Transverse colon (tissue), 4 donors: ENCODE measurements at regions not wholly inside any gene's neighbourhood (a gene's known extent, or its start where the extent isn't known, plus 50 kb on each side); places are given as distances from the start of the nearest gene placed in this dataset.
"Not testable (repeated sequence)": the region's sequence is repeated elsewhere in the genome, so short reads cannot be mapped to it uniquely, and the experiment has no call there.

Source experiments
- DNase-seq: peaks from one replicate; pipeline ENCODE4 v3.0.0-alpha.2; 2019
- H3K27ac ChIP-seq, 4 donors: fragments of 200-600 bp; sonication (generic); 2 replicates each; pipeline ENCODE4 v1.5.1; 2016 to 2018; ENCODE audit warnings: inconsistent platforms in 4 of 4
- H3K27me3 ChIP-seq: fragments of 200-600 bp; sonication (generic); 2 replicates; pipeline ENCODE4 v1.5.1; 2017; ENCODE audit warnings: inconsistent platforms
- H3K36me3 ChIP-seq, 4 donors: fragments of 200-600 bp; sonication (generic); 2 replicates each; pipeline ENCODE4 v1.5.1; 2017 to 2019; ENCODE audit warnings: inconsistent platforms in 4 of 4
- H3K4me1 ChIP-seq, 4 donors: fragments of 200-600 bp; sonication (generic); 2 replicates each; pipeline ENCODE4 v1.5.1; 2017 to 2020; ENCODE audit warnings: inconsistent platforms in 4 of 4
- H3K4me3 ChIP-seq, 4 donors: fragments of 200-600 bp; sonication (generic); 1 replicate in 1 of 4; 2 replicates in 3 of 4; pipeline versions ENCODE4 v1.5.1 to v1.6.1; 2017 to 2019; ENCODE audit warnings: inconsistent platforms in 4 of 4
- H3K9me3 ChIP-seq, 2 donors: fragments of 200-600 bp; sonication (generic); 2 replicates each; pipeline ENCODE4 v1.5.1; 2017 to 2019; ENCODE audit warnings: inconsistent platforms in 2 of 2
- EP300 ChIP-seq: sonication (generic); formaldehyde crosslinking; IDR thresholded peaks from one replicate; pipeline ENCODE4 v1.6.1; 2017; ENCODE audit warnings: antibody characterized with exemption, low read depth
- POLR2A ChIP-seq: fragments of 450-650 bp; IDR thresholded peaks from one replicate; pipeline ENCODE4 v1.6.1; 2016; ENCODE audit warnings: antibody characterized with exemption, mild to moderate bottlenecking, moderate library complexity
- POLR2AphosphoS5 ChIP-seq, 3 donors: sonication (generic); formaldehyde crosslinking; IDR thresholded peaks; one replicate each; pipeline ENCODE4 v1.6.1; 2016; ENCODE audit warnings: antibody characterized with exemption in 3 of 3
- WGBS, 2 donors: methylation state at CpG; one replicate each; pipeline ENCODE4 v1.1.5; 2018; ENCODE audit warnings: low coverage in 1 of 2; 5-methylcytosine and 5-hydroxymethylcytosine counted together
- in situ Hi-C, 4 donors: fragments of 200-750 bp; cut with MboI; loops; one replicate each; pipeline versions ENCODE4 v1.15.0 to v1.15.1; 2017; ENCODE audit warnings: low sequenced_read_pairs in 3 of 4, low pct_ligation_motif_present in 1 of 4, low pct_unique_long_range_greater_than_20kb in 1 of 4
- intact Hi-C: fragments of 100-400 bp; cut with DNase I; formaldehyde crosslinking; loops from one replicate; pipeline ENCODE4 v1.15.1; 2023; ENCODE audit warnings: low total_unique reads
- TF ChIP-seq, protein P1 (sequence below), 5 experiments: fragments of 200-600 bp in 3 of 5; fragments of 450-650 bp in 2 of 5; sonication (generic) in 3 of 5; IDR thresholded peaks; 1 replicate in 2 of 5; 2 replicates in 3 of 5; pipeline ENCODE4 v1.5.1; 2016 to 2017; ENCODE audit warnings: antibody characterized with exemption in 5 of 5, inconsistent platforms in 3 of 5, mild to moderate bottlenecking in 2 of 5, moderate library complexity in 1 of 5

DNA sequence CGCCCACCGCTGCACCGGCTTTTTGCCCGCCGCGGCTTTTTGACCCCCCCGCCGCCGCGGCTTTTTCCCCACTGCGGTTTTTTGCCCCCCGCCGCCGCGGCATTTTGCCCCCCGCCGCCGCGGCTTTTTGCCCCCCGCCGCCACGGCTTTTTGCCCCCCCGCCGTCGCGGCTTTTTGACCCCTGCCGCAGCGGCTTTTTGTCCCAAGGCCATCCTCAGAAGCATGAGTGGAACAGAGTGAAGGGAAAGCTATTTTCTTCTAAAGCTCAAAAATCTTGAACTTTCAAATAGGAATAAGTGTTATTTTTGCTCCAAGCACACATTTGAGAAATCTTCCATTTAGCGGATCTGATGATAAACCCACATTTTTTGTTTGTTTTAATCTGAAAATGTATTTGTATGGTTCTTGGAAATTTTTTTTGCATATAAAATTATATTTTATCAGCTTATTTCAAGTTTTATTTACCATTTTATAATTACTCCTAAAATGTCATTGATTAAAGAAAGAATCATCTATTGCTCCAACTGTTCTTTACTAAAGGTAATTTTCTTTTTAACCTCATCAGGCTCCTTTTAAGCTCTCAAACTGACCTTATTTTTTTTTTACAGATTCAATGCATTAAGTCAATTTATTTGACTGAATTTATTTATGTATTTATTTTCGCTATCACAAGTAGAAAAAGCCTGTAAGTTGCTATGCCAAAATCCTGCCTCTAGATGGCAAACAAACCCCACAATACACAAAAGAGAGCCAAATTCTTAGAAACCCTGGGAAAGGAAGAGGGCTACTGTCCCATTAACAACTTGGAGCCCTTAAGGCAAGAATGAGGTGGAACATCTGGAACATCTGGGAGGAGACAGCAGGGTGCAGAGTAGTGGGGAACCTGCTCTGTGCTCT lies 460.3 kb downstream of the ZNF33B start:
- H3K36me3 ChIP-seq, in situ Hi-C loops, H3K9me3 ChIP-seq, H3K4me1 ChIP-seq, DNase-seq, intact Hi-C loops, H3K27ac ChIP-seq: not testable (repeated sequence)
- H3K4me3 ChIP-seq, result peak overlapping the region in 1 of 4 donors; percentile 29
- TF ChIP-seq, protein P1, sequence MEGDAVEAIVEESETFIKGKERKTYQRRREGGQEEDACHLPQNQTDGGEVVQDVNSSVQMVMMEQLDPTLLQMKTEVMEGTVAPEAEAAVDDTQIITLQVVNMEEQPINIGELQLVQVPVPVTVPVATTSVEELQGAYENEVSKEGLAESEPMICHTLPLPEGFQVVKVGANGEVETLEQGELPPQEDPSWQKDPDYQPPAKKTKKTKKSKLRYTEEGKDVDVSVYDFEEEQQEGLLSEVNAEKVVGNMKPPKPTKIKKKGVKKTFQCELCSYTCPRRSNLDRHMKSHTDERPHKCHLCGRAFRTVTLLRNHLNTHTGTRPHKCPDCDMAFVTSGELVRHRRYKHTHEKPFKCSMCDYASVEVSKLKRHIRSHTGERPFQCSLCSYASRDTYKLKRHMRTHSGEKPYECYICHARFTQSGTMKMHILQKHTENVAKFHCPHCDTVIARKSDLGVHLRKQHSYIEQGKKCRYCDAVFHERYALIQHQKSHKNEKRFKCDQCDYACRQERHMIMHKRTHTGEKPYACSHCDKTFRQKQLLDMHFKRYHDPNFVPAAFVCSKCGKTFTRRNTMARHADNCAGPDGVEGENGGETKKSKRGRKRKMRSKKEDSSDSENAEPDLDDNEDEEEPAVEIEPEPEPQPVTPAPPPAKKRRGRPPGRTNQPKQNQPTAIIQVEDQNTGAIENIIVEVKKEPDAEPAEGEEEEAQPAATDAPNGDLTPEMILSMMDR (IDR thresholded peaks at IDR 0.05), result peak in 4 of 5 experiments; percentile 39 to 57 (median 43)
- WGBS, 2 donors, result 20 to 49% methylated on average over 2 to 10 of the region's 30 CpGs
- peaks cover 52% of the 10 kb centered on the region for H3K27me3 ChIP-seq

DNA sequence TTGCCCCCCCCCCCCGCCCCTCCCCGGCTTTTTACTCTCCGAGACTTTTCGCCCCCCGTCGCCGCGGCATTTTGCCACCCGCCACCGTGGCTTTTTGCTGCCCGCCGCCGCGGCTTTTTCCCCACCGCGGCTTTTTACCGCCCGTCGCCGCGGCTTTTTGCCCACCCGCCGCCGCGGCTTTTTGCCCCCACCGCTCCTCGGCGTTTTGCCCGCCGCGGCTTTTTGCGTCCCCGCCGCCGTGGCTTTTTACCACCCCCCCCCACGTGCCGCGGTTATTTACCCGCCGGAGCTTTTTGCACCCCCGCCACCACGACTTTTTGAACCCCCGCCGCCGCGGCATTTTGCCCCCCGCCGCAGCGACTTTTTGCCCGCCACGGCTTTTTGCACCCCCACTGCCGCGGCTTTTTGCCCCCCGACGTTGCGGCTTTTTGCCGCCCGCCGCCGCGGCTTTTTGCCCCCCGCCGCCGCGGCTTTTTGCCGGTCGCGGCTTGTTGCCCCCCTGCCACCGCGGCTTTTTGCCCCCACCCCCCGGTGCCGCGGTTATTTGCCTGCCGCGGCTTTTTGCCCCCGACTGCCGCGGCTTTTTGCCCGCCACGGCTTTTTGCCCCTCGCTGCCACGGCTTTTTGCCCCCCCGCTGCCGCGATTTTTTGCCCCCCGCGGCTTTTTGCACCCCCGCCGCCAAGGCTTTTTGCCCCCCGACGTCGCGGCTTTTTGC lies 461.1 kb downstream of the ZNF33B start:
- in situ Hi-C loops, result no loop called here
- Histone ChIP-seq H3K4me1 (peaks cover 0 to 9% (median 0%) of the 10 kb centered on the region in 4 donors), H3K27ac (no peak overlapping the region), H3K9me3 (no peaks in the 10 kb centered on the region), H3K36me3 (no peaks in the 10 kb centered on the region), H3K4me3 (peak overlapping the region in 1 of 4 donors; percentile 29), H3K27me3 (peaks cover 52% of the 10 kb centered on the region)
- intact Hi-C loops, result no loop called here
- WGBS, 2 donors, result 1 to 15% methylated on average over 9 to 55 of the region's 93 CpGs
- no peak for TF ChIP-seq POLR2A
- TF ChIP-seq, protein P1 (IDR thresholded peaks at IDR 0.05), result no peak
- TF ChIP-seq EP300, result no peak
- DNase-seq, result no peak

DNA sequence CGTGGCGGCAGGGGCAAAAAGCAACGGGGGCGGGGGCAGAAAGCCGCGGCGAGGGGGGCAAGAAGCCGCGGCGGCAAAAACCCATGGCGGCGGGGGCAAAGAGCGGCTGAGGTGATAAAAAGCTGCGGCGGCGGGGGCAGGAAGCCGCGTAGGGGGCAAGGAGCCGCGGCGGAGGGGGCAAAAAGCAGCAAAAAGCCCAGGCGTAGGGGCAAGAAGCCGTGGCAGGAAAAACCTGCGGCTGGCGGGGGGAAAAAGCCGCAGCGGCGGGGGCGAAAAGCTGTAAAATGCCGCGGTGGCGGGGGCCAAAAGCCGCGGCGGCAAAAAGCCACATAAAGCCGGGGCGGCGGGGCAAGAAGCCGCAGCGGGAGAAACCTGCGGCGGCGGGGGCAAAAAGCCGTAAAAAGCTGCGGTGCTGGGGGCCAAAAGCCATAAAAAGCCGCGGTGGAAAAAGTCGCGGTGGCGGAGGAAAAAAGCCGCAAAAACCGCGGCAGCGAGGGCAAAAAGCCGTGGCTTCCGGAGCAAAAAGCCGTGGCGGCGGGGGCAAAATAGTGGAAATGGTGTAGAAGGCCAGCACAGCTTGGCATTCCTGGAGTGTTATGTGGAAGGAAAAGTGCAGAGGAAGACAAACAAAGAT lies 487.8 kb downstream of the ZNF33B start:
- Histone ChIP-seq H3K4me3 (no peak overlapping the region), H3K27ac (no peak overlapping the region), H3K27me3 (no peaks in the 10 kb centered on the region), H3K9me3 (peaks cover 3 to 5% of the 10 kb centered on the region in 2 donors), H3K36me3 (no peaks in the 10 kb centered on the region), H3K4me1 (no peaks in the 10 kb centered on the region)
- DNase-seq, result no peak
- TF ChIP-seq, protein P1 (IDR thresholded peaks at IDR 0.05), result no peak
- TF ChIP-seq POLR2AphosphoS5 (IDR thresholded peaks at IDR 0.05) (no peak), POLR2A (no peak), EP300 (no peak)
- in situ Hi-C loops, result no loop called here
- intact Hi-C loops, result no loop called here
- 78 to 79% methylated on average over 10 to 59 of the region's 59 CpGs for WGBS, 2 donors

DNA sequence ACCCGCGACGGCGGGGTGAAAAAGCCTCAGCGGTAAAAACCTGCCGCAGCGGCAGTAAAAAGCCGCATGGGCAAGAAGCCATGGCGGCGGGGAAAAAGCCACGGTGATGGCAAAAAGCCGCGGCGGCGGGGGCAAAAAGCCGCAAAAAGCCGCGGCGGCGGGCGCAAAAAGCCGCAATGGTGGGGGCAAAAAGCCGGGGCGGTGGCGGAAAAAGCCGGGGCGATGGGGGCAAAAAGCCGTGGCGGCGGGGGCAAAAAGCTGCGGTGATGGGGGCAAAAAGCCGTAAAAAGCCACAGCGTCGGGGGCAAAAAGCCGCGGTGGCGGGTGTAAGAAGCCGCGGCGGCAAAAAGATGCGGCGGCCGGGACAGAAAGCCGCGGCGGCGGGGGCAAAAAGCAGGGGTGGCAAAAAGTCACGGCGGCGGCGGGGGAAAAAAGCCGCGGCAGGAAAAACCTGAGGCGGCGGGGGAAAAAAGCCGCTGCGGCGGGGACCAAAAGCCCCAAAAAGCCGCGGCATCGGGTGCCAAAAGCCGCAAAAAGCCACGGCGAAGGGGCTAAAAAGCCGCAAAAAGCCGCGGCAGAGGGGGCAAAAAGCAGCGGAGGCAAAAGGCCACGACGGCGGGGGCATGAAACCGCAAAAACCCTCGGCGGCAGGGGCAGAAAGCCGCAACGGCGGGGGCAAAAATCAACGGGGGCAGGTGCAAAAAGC lies 488.5 kb downstream of the ZNF33B start:
- no peaks in the 10 kb centered on the region for H3K36me3 ChIP-seq
- DNase-seq, result no peak
- 46 to 79% methylated on average over 9 to 78 of the region's 78 CpGs for WGBS, 2 donors
- TF ChIP-seq POLR2AphosphoS5 (IDR thresholded peaks at IDR 0.05) (no peak), EP300 (no peak), POLR2A (no peak)
- TF ChIP-seq, protein P1 (IDR thresholded peaks at IDR 0.05), result no peak
- in situ Hi-C loops, result no loop called here
- H3K27me3 ChIP-seq, result no peaks in the 10 kb centered on the region
- H3K4me1 ChIP-seq, result no peaks in the 10 kb centered on the region
- peaks cover 3 to 5% of the 10 kb centered on the region in 2 donors for H3K9me3 ChIP-seq
- H3K4me3 ChIP-seq, result no peak overlapping the region
- no peak overlapping the region for H3K27ac ChIP-seq
- intact Hi-C loops, result no loop called here
